ENCODE measurements at regions not wholly inside any gene's neighbourhood (a gene's known extent, or its start where the extent isn't known, plus 50 kb on each side); places are given as distances from the start of the nearest gene placed in this dataset.

DNA sequence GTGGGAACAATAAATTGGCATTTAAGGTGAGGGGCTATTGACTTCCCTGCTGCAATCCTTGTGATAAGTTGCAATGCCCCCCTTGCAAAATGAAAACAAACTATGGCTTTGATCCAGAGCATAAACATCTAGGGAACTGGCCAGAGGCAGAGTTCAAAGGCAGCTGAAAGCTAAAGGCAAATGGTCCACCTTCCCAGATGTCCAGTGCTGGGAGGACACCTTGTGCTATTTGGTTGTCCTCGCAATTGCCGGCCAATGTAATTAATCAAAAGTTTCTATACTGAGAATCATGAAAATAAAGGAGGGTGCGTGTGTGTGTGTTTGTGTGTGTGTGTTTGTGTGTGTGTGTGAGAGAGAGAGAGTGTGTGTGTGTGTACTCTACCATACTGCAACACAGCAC, 337.4 kb downstream of the CBLN4 start:
- TF ChIP-seq, protein P1, sequence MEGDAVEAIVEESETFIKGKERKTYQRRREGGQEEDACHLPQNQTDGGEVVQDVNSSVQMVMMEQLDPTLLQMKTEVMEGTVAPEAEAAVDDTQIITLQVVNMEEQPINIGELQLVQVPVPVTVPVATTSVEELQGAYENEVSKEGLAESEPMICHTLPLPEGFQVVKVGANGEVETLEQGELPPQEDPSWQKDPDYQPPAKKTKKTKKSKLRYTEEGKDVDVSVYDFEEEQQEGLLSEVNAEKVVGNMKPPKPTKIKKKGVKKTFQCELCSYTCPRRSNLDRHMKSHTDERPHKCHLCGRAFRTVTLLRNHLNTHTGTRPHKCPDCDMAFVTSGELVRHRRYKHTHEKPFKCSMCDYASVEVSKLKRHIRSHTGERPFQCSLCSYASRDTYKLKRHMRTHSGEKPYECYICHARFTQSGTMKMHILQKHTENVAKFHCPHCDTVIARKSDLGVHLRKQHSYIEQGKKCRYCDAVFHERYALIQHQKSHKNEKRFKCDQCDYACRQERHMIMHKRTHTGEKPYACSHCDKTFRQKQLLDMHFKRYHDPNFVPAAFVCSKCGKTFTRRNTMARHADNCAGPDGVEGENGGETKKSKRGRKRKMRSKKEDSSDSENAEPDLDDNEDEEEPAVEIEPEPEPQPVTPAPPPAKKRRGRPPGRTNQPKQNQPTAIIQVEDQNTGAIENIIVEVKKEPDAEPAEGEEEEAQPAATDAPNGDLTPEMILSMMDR (conservative IDR thresholded peaks at IDR 0.05 in 1 of 2, IDR thresholded peaks at IDR 0.05 in 1 of 2; ENCODE audit: low read depth in 1 of 2, low read length in 2 of 2): no peak
- TF ChIP-seq EZH2 (IDR thresholded peaks at IDR 0.05; ENCODE audit: low read length, missing control alignments): no peak

All from fibroblast of lung (primary cell).